Gastroesophageal sphincter (tissue), 4 donors: ENCODE measurements at regions not wholly inside any gene's neighbourhood (a gene's known extent, or its start where the extent isn't known, plus 50 kb on each side); places are given as distances from the start of the nearest gene placed in this dataset.

Experiments
- ATAC-seq: fragments of 150-250 bp; one replicate; pipeline ENCODE4 v1.9.1; 2016; ENCODE audit warnings: mild to moderate bottlenecking, moderate library complexity
- H3K27ac ChIP-seq, 4 donors: fragments of 200-600 bp; sonication (generic) in 3 of 4; 1 replicate in 3 of 4; 2 replicates in 1 of 4; pipeline ENCODE4 v1.5.1; 2016 to 2019
- H3K27me3 ChIP-seq: fragments of 200-600 bp; sonication (generic); one replicate; pipeline ENCODE4 v1.5.1; 2019
- H3K36me3 ChIP-seq, 2 donors: fragments of 200-600 bp; sonication (generic); one replicate each; pipeline ENCODE4 v1.5.1; 2019; ENCODE audit warnings: control low read depth in 1 of 2
- H3K4me1 ChIP-seq, 3 donors: fragments of 200-600 bp; sonication (generic); 1 replicate in 2 of 3; 2 replicates in 1 of 3; pipeline ENCODE4 v1.5.1; 2016 to 2019; ENCODE audit warnings: control low read depth in 2 of 3
- H3K4me3 ChIP-seq, 2 donors: fragments of 200-600 bp; sonication (generic); one replicate each; pipeline ENCODE4 v1.5.1; 2019; ENCODE audit warnings: mild to moderate bottlenecking in 1 of 2, moderate library complexity in 1 of 2
- H3K9me3 ChIP-seq, 3 donors: fragments of 200-600 bp; sonication (generic); one replicate each; pipeline ENCODE4 v1.5.1; 2017 to 2019; ENCODE audit warnings: control low read depth in 2 of 3
- CTCF ChIP-seq, 4 experiments: fragments of 200-600 bp in 2 of 4; fragments of 450-650 bp in 2 of 4; sonication (generic) in 1 of 4; IDR thresholded peaks; one replicate each; pipeline ENCODE4 v1.5.1; 2017 to 2019; ENCODE audit warnings: antibody characterized with exemption in 4 of 4, mild to moderate bottlenecking in 2 of 4, moderate library complexity in 2 of 4
- EP300 ChIP-seq: sonication (generic); formaldehyde crosslinking; IDR thresholded peaks from one replicate; pipeline ENCODE4 v1.6.1; 2017; ENCODE audit warnings: antibody characterized with exemption, mild to moderate bottlenecking
- POLR2A ChIP-seq, 2 donors: fragments of 450-650 bp; IDR thresholded peaks; one replicate each; pipeline ENCODE4 v1.6.1; 2017; ENCODE audit warnings: antibody characterized with exemption in 2 of 2, mild to moderate bottlenecking in 2 of 2, moderate library complexity in 1 of 2
- POLR2AphosphoS5 ChIP-seq: sonication (generic); formaldehyde crosslinking; IDR thresholded peaks from one replicate; pipeline ENCODE4 v1.6.1; 2017; ENCODE audit warnings: antibody characterized with exemption
- WGBS, 2 donors: methylation state at CpG; one replicate each; pipeline ENCODE4 v1.1.5; 2018; ENCODE audit warnings: low coverage in 1 of 2; 5-methylcytosine and 5-hydroxymethylcytosine counted together

DNA sequence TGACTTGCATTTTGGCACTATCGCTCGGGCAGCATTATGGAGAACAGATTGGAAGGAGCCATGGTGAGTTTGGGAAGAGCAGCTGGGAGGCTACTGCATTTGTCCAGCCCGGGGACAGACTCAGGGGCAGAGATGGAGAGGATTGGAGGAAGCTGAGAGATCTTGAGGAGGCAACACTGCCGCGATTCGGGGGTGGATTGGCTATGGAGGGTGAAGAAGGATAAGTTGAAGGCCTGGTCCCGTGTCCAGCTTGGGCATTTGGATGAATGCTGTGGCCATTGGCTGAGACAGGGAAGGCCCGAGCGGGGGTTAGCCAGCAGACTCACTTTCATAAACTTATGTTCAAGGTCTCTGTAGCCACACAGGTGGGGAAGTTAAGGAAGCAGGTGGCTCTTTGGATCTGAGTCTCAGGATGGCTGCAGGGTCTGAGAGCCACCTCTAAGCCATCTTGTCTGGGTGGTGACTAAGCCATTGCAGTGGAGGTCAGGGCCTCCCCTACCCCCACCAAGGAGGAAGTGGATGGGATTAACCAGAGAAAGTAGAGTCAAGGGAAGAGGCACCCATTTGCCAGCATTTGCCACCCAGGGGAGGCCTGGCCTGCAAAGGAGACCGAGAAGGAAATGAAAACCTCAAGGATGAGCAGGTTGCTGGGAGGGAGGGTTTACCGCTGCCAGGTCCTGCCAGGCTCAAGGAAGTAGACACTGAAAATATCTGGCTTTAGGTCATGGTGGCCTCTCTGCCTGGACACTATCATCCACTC lies 144.0 kb upstream of the TLE3 start:
- H3K4me3 ChIP-seq = no peak overlapping the region
- TF ChIP-seq POLR2A (IDR thresholded peaks at IDR 0.05) (no peak), POLR2AphosphoS5 (no peak), CTCF (IDR thresholded peaks at IDR 0.05) (no peak), EP300 (no peak)
- 90 to 98% methylated on average over 9 to 11 of the region's 11 CpGs for WGBS, 2 donors
- H3K9me3 ChIP-seq = no peaks in the 10 kb centered on the region
- no peaks in the 10 kb centered on the region for H3K27me3 ChIP-seq
- ATAC-seq = no peak
- H3K36me3 ChIP-seq = no peaks in the 10 kb centered on the region
- H3K27ac ChIP-seq = no peak overlapping the region
- no peaks in the 10 kb centered on the region for H3K4me1 ChIP-seq

GRCh38 chr15:70240820-70241430 lies 143.2 kb upstream of the TLE3 start:
- 96 to 98% methylated on average over 8 to 11 of the region's 12 CpGs for WGBS, 2 donors

GRCh38 chr15:70240082-70240481 lies 142.4 kb upstream of the TLE3 start:
- H3K4me3 ChIP-seq = no peak overlapping the region
- no peaks in the 10 kb centered on the region for H3K27me3 ChIP-seq
- 78 to 90% methylated on average over 2 to 4 of the region's 4 CpGs for WGBS, 2 donors
- H3K36me3 ChIP-seq = no peaks in the 10 kb centered on the region
- TF ChIP-seq CTCF (IDR thresholded peaks at IDR 0.05) = no peak
- TF ChIP-seq EP300 = no peak
- H3K27ac ChIP-seq = no peak overlapping the region
- H3K4me1 ChIP-seq = no peaks in the 10 kb centered on the region
- ATAC-seq = no peak
- H3K9me3 ChIP-seq = no peaks in the 10 kb centered on the region

More at GRCh38 chr15:70240820-70241430, 143.2 kb upstream of the TLE3 start:
- H3K9me3 ChIP-seq = no peaks in the 10 kb centered on the region
- no peak overlapping the region for H3K4me3 ChIP-seq
- H3K27ac ChIP-seq = no peak overlapping the region
- no peaks in the 10 kb centered on the region for H3K27me3 ChIP-seq
- H3K4me1 ChIP-seq = no peaks in the 10 kb centered on the region
- TF ChIP-seq EP300 (no peak), POLR2AphosphoS5 (no peak), CTCF (IDR thresholded peaks at IDR 0.05) (no peak), POLR2A (IDR thresholded peaks at IDR 0.05) (no peak)
- H3K36me3 ChIP-seq = no peaks in the 10 kb centered on the region
- ATAC-seq = no peak

- Histone ChIP-seq H3K9me3 (no peaks in the 10 kb centered on the region), H3K27ac (no peak overlapping the region), H3K4me1 (no peaks in the 10 kb centered on the region), H3K4me3 (no peak overlapping the region), H3K27me3 (no peaks in the 10 kb centered on the region), H3K36me3 (no peaks in the 10 kb centered on the region)
- 90 to 100% methylated on average over 2 of the region's 3 CpGs for WGBS, 2 donors
- TF ChIP-seq POLR2AphosphoS5 = no peak
- no peak for TF ChIP-seq POLR2A (IDR thresholded peaks at IDR 0.05)
- TF ChIP-seq EP300 = no peak
- no peak for TF ChIP-seq CTCF (IDR thresholded peaks at IDR 0.05)
- no peak for ATAC-seq
Observed at GRCh38 chr15:70238917-70239316, 141.2 kb upstream of the TLE3 start.

DNA sequence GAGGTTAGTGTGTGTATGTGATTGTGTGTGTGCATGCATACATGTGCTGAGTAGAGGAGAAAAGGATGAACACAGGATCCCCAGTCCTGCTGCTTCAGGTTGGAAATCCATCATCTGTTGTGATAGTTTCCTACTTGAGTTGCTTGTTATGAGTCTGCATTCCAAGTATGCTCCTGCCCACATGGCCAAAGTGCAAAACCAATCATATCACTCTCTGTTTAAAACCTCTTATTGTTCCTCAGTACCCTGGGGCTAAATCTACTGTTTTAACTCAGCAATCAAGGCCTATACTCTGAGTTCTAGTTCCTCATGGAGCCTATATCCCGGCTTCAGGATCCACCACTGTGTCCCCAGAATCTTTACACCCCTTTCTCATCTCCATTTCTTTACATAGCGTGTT lies 139.9 kb upstream of the TLE3 start:
- TF ChIP-seq EP300 = no peak
- no peak for TF ChIP-seq POLR2A (IDR thresholded peaks at IDR 0.05)
- TF ChIP-seq CTCF (IDR thresholded peaks at IDR 0.05) = no peak
- no peak for TF ChIP-seq POLR2AphosphoS5
- ATAC-seq = no peak
- Histone ChIP-seq H3K27ac (no peak overlapping the region), H3K36me3 (no peaks in the 10 kb centered on the region), H3K27me3 (no peaks in the 10 kb centered on the region), H3K4me3 (no peak overlapping the region), H3K9me3 (peaks cover 0 to 1% (median under 1%) of the 10 kb centered on the region in 3 donors), H3K4me1 (no peaks in the 10 kb centered on the region)
- WGBS, 2 donors = 97 to 100% methylated on average over 2 of the region's 2 CpGs
